Keratinocyte (primary cell): ENCODE measurements at regions not wholly inside any gene's neighbourhood (a gene's known extent, or its start where the extent isn't known, plus 50 kb on each side); places are given as distances from the start of the nearest gene placed in this dataset.

Experiments used
- DNase-seq: peaks from one replicate; pipeline ENCODE4 v3.0.0-alpha.2; 2011; ENCODE audit warnings: low read depth, missing footprints, low spot score
- FAIRE-seq: peaks from 2 replicates; lab custom pipeline; 2011; peaks lifted over from hg19 to GRCh38; lab: Jason Lieb, UNC
- H2AFZ ChIP-seq: 2 replicates; pipeline ENCODE4 v1.6.0; 2012; ENCODE audit warnings: low read length, control low read depth, inconsistent platforms; ENCODE audit not compliant: control insufficient read depth
- H3K27ac ChIP-seq: 2 replicates; pipeline ENCODE4 v1.5.1; 2011; ENCODE audit warnings: low read length; ENCODE audit not compliant: control insufficient read depth, insufficient read depth
- H3K27me3 ChIP-seq: 3 replicates; pipeline ENCODE4 v1.6.0; 2011; ENCODE audit warnings: low read length; ENCODE audit not compliant: control insufficient read depth, insufficient read depth; ENCODE audit errors: extremely low read depth
- H3K36me3 ChIP-seq, 2 experiments: 2 replicates in 1 of 2; 3 replicates in 1 of 2; pipeline ENCODE4 v1.5.1; 2011; ENCODE audit warnings: low read length in 2 of 2, mild to moderate bottlenecking in 1 of 2; ENCODE audit not compliant: control insufficient read depth in 2 of 2, insufficient read depth in 2 of 2; ENCODE audit errors: extremely low read depth in 1 of 2
- H3K4me1 ChIP-seq: 3 replicates; pipeline ENCODE4 v1.5.1; 2011; ENCODE audit warnings: low read length; ENCODE audit not compliant: control insufficient read depth, insufficient read depth; ENCODE audit errors: extremely low read depth
- H3K4me2 ChIP-seq: 3 replicates; pipeline ENCODE4 v1.6.0; 2011; ENCODE audit warnings: low read depth, low read length; ENCODE audit not compliant: control insufficient read depth, insufficient read depth; ENCODE audit errors: extremely low read depth
- H3K4me3 ChIP-seq, 3 experiments: fragments of 200-600 bp in 1 of 3; sonication (generic) in 1 of 3; 2 replicates in 2 of 3; 3 replicates in 1 of 3; pipeline ENCODE4 v1.5.1; 2011 to 2016; ENCODE audit warnings: low read length in 3 of 3, mild to moderate bottlenecking in 3 of 3, control low read depth in 2 of 3, inconsistent platforms in 1 of 3, low read depth in 1 of 3, mixed read lengths in 1 of 3, mixed run types in 1 of 3, moderate library complexity in 1 of 3; ENCODE audit not compliant: control insufficient read depth in 2 of 3, insufficient read depth in 2 of 3; ENCODE audit errors: extremely low read depth in 1 of 3
- H3K79me2 ChIP-seq: 2 replicates; pipeline ENCODE4 v1.6.0; 2012; ENCODE audit warnings: low read length; ENCODE audit not compliant: control insufficient read depth, insufficient read depth
- H3K9ac ChIP-seq: 3 replicates; pipeline ENCODE4 v1.6.0; 2011; ENCODE audit warnings: low read length; ENCODE audit not compliant: control insufficient read depth, insufficient read depth; ENCODE audit errors: extremely low read depth
- H3K9me1 ChIP-seq: 3 replicates; pipeline ENCODE4 v1.6.0; 2011; ENCODE audit warnings: low read length; ENCODE audit not compliant: control insufficient read depth, insufficient read depth; ENCODE audit errors: extremely low read depth
- H3K9me3 ChIP-seq: 2 replicates; pipeline ENCODE4 v1.5.1; 2012; ENCODE audit warnings: low read depth, low read length; ENCODE audit not compliant: control insufficient read depth
- H4K20me1 ChIP-seq: 3 replicates; pipeline ENCODE4 v1.6.0; 2011; ENCODE audit warnings: low read length; ENCODE audit not compliant: control insufficient read depth, insufficient read depth; ENCODE audit errors: extremely low read depth
- EZH2 ChIP-seq: IDR thresholded peaks from one replicate; pipeline ENCODE4 v1.6.1; 2012; ENCODE audit warnings: inconsistent platforms, mild to moderate bottlenecking, low read length, moderate library complexity
- dilution Hi-C: fragments of 300-500 bp; cut with MboI; formaldehyde crosslinking; loops from one replicate; pipeline ENCODE4 v1.7.0; 2020; ENCODE audit warnings: low sequenced_read_pairs; ENCODE audit not compliant: extremely low pct_ligation_motif_present
- TF ChIP-seq, protein P1 (sequence below), 3 experiments: IDR thresholded peaks in 1 of 3; conservative IDR thresholded peaks in 1 of 3; optimal IDR thresholded peaks in 1 of 3; 2 replicates in 2 of 3; 3 replicates in 1 of 3; pipeline versions ENCODE3 to v1.5.1; 2011; ENCODE audit warnings: low read length in 3 of 3, mild to moderate bottlenecking in 3 of 3, moderate library complexity in 2 of 3, control low read depth in 1 of 3, inconsistent platforms in 1 of 3; ENCODE audit not compliant: insufficient read depth in 2 of 3; ENCODE audit errors: extremely low read depth in 1 of 3

DNA sequence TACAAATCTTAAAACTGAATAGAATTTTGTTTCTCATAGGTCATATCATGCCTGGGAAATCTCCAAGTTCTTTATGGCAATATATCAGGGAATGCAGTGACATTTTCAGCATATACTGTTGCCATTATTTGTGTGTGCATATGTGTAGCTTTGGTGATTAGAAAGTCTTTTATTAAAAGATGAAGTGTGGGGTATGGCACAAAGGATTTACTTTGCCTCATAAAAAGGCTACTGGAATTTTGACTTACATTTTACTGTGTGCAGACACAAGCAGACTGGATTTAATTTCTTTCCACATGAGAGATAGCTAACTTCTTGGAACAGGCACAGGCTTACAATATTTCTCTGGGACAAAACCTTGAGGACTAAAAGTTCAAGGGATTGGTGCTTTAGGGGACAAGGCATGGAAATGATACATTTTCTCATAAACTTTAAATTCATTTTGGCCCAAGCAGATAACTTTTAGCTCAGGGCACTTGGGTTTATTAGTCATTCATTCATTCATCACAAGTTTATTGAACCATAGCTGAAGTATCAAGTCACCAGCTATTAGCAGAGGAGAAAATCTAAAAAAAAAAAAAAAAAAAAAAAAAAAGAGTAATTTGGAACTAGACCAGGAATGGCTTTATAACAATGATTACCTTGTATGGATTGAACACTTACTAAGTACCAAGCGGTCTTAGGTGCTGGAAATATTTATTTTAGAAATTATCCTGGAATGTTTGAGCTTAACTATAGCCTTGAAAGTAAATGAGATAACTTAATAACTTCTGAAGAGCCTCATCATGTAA, 191.5 kb downstream of the SLIT2 start:
- H3K27ac ChIP-seq = no peak overlapping the region
- H3K4me1 ChIP-seq = no peaks in the 10 kb centered on the region
- no peaks in the 10 kb centered on the region for H3K27me3 ChIP-seq
- no peak overlapping the region for H3K9ac ChIP-seq
- DNase-seq = no peak
- H3K9me3 ChIP-seq = no peaks in the 10 kb centered on the region
- H3K36me3 ChIP-seq = no peaks in the 10 kb centered on the region
- no peak overlapping the region for H3K4me3 ChIP-seq
- no peak for FAIRE-seq
- no peaks in the 10 kb centered on the region for H3K9me1 ChIP-seq
- H2AFZ ChIP-seq = no peak overlapping the region
- no peaks in the 10 kb centered on the region for H4K20me1 ChIP-seq
- dilution Hi-C loops = no loop called here
- H3K4me2 ChIP-seq = no peak overlapping the region
- H3K79me2 ChIP-seq = no peaks in the 10 kb centered on the region
- TF ChIP-seq, protein P1, sequence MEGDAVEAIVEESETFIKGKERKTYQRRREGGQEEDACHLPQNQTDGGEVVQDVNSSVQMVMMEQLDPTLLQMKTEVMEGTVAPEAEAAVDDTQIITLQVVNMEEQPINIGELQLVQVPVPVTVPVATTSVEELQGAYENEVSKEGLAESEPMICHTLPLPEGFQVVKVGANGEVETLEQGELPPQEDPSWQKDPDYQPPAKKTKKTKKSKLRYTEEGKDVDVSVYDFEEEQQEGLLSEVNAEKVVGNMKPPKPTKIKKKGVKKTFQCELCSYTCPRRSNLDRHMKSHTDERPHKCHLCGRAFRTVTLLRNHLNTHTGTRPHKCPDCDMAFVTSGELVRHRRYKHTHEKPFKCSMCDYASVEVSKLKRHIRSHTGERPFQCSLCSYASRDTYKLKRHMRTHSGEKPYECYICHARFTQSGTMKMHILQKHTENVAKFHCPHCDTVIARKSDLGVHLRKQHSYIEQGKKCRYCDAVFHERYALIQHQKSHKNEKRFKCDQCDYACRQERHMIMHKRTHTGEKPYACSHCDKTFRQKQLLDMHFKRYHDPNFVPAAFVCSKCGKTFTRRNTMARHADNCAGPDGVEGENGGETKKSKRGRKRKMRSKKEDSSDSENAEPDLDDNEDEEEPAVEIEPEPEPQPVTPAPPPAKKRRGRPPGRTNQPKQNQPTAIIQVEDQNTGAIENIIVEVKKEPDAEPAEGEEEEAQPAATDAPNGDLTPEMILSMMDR (optimal IDR thresholded peaks at IDR 0.05 in 1 of 3, IDR thresholded peaks at IDR 0.05 in 1 of 3, conservative IDR thresholded peaks at IDR 0.05 in 1 of 3; ENCODE audit: extremely low read depth in 1 of 3, insufficient read depth in 2 of 3, low read length in 3 of 3) = no peak
- TF ChIP-seq EZH2 = no peak

DNA sequence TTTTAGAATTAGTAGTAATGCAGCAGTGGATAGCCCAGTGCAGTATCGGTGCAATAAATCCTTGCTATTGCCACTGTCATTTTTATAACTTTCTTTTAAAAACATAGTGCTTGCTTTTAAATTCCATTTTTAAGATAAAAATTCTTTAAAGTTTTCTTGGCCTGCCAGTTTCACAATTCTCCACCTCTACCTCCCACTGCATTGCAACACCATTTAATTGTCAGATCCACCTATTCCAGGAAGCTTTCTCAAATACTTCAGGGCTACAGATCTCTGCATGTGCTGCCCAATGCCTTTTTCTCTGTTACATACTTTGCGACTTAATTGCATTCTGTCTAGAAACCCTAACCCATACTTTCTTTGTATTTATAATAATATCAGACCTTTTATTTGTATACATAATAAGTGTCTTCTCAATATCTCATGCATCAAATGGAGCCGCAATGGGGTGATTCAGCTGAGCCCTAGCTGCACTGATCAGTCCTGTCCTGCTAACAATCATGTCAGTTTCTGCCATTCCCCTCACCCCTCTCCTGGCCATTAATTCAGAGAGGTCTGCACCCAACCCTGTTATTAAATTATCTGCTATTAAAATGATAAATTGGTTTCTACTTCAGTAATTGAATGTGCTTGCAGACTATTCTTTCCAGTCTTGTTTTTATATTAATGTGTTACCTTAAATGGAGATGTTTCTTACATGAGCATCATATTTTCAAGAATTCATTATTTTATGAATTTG, 193.1 kb downstream of the SLIT2 start:
- Histone ChIP-seq H3K36me3 (no peaks in the 10 kb centered on the region), H2AFZ (no peak overlapping the region), H3K4me1 (no peaks in the 10 kb centered on the region), H3K9me3 (no peaks in the 10 kb centered on the region), H3K27ac (no peak overlapping the region), H3K79me2 (no peaks in the 10 kb centered on the region), H3K9ac (no peak overlapping the region), H3K9me1 (no peaks in the 10 kb centered on the region), H3K4me2 (no peak overlapping the region), H4K20me1 (no peaks in the 10 kb centered on the region), H3K4me3 (no peak overlapping the region), H3K27me3 (no peaks in the 10 kb centered on the region)
- FAIRE-seq = no peak
- dilution Hi-C loops = no loop called here
- no peak for DNase-seq
- TF ChIP-seq EZH2 = no peak
- TF ChIP-seq, protein P1 (optimal IDR thresholded peaks at IDR 0.05 in 1 of 3, IDR thresholded peaks at IDR 0.05 in 1 of 3, conservative IDR thresholded peaks at IDR 0.05 in 1 of 3; ENCODE audit: extremely low read depth in 1 of 3, insufficient read depth in 2 of 3, low read length in 3 of 3) = no peak
